Naive thymus-derived CD4-positive, alpha-beta T cell (primary cell): ENCODE measurements at regions not wholly inside any gene's neighbourhood (a gene's known extent, or its start where the extent isn't known, plus 50 kb on each side); places are given as distances from the start of the nearest gene placed in this dataset.

Experiments used
- ATAC-seq: fragments of 150-1000 bp; cut with Tn5 transposase; 2 replicates; pipeline ENCODE4 v1.10.0; 2021; ENCODE audit warnings: mild to moderate bottlenecking, moderate library complexity
- CTCF ChIA-PET: fragments of 350-600 bp; sonication (Branson Sonifier 250); formaldehyde crosslinking; loops from one replicate; lab custom pipeline; 2021; ENCODE audit warnings: antibody characterized with exemption; lab: Charles Lee
- POLR2A ChIA-PET: fragments of 350-600 bp; sonication (Branson Sonifier 250); formaldehyde crosslinking; loops from one replicate; lab custom pipeline; 2021; ENCODE audit warnings: antibody characterized with exemption, inconsistent platforms; lab: Charles Lee
- DNase-seq, 9 donors: peaks; one replicate each; pipeline versions ENCODE4 v3.0.0 to v3.0.0-alpha.2; 2020 to 2022; ENCODE audit warnings: mixed read lengths in 1 of 9
- H3K27ac ChIP-seq: one replicate; pipeline ENCODE4 v1.7.0; 2013; ENCODE audit warnings: mild to moderate bottlenecking, low read depth, low read length, moderate library complexity
- H3K27me3 ChIP-seq, 2 donors: one replicate each; pipeline ENCODE4 v1.7.0; 2013; ENCODE audit warnings: low read length in 2 of 2, mild to moderate bottlenecking in 2 of 2, moderate library complexity in 2 of 2; ENCODE audit not compliant: control insufficient read depth in 2 of 2, insufficient read depth in 2 of 2
- H3K36me3 ChIP-seq, 3 experiments: 1 replicate in 2 of 3; 2 replicates in 1 of 3; pipeline ENCODE4 v1.7.0; 2013; ENCODE audit warnings: low read length in 3 of 3, mild to moderate bottlenecking in 3 of 3, moderate library complexity in 1 of 3; ENCODE audit not compliant: insufficient read depth in 3 of 3, control insufficient read depth in 2 of 3
- H3K4me1 ChIP-seq, 2 donors: one replicate each; pipeline ENCODE4 v1.7.0; 2013; ENCODE audit warnings: low read length in 2 of 2, mild to moderate bottlenecking in 2 of 2, moderate library complexity in 1 of 2; ENCODE audit not compliant: control insufficient read depth in 2 of 2, insufficient read depth in 2 of 2
- H3K4me3 ChIP-seq: 2 replicates; pipeline ENCODE4 v1.7.0; 2013; ENCODE audit warnings: mild to moderate bottlenecking, low read length
- H3K9me3 ChIP-seq, 3 experiments: 1 replicate in 2 of 3; 2 replicates in 1 of 3; pipeline ENCODE4 v1.7.0; 2013; ENCODE audit warnings: low read length in 3 of 3; ENCODE audit not compliant: control insufficient read depth in 2 of 3
- H3K27ac Mint-ChIP-seq, 9 donors: one replicate each; pipeline ENCODE4 v1.8.0; 2020 to 2022; ENCODE audit warnings: mixed read lengths in 9 of 9, mild to moderate bottlenecking in 8 of 9, moderate library complexity in 5 of 9, inconsistent platforms in 2 of 9
- H3K27me3 Mint-ChIP-seq, 5 donors: one replicate each; pipeline ENCODE4 v1.8.0; 2021 to 2022; ENCODE audit warnings: mixed read lengths in 5 of 5, mild to moderate bottlenecking in 1 of 5
- H3K36me3 Mint-ChIP-seq, 5 donors: one replicate each; pipeline ENCODE4 v1.8.0; 2020 to 2022; ENCODE audit warnings: mixed read lengths in 5 of 5, mild to moderate bottlenecking in 3 of 5, inconsistent platforms in 1 of 5
- H3K4me1 Mint-ChIP-seq, 7 donors: one replicate each; pipeline ENCODE4 v1.8.0; 2020 to 2022; ENCODE audit warnings: mixed read lengths in 7 of 7, mild to moderate bottlenecking in 3 of 7, inconsistent platforms in 1 of 7
- H3K4me3 Mint-ChIP-seq, 10 donors: one replicate each; pipeline ENCODE4 v1.8.0; 2020 to 2022; ENCODE audit warnings: mild to moderate bottlenecking in 10 of 10, mixed read lengths in 10 of 10, moderate library complexity in 6 of 10, inconsistent platforms in 2 of 10
- H3K9me3 Mint-ChIP-seq, 11 donors: one replicate each; pipeline ENCODE4 v1.8.0; 2020 to 2022; ENCODE audit warnings: mixed read lengths in 11 of 11, mild to moderate bottlenecking in 4 of 11, inconsistent platforms in 1 of 11, moderate library complexity in 1 of 11
- intact Hi-C, 2 donors: fragments of 100-400 bp; cut with micrococcal nuclease; formaldehyde crosslinking; loops; one replicate each; pipeline ENCODE4 v1.15.1; 2023

GRCh38 chr12:97127061-97127460 lies 220.0 kb downstream of the NEDD1 start:
- no peak overlapping the region for H3K4me3 Mint-ChIP-seq

DNA sequence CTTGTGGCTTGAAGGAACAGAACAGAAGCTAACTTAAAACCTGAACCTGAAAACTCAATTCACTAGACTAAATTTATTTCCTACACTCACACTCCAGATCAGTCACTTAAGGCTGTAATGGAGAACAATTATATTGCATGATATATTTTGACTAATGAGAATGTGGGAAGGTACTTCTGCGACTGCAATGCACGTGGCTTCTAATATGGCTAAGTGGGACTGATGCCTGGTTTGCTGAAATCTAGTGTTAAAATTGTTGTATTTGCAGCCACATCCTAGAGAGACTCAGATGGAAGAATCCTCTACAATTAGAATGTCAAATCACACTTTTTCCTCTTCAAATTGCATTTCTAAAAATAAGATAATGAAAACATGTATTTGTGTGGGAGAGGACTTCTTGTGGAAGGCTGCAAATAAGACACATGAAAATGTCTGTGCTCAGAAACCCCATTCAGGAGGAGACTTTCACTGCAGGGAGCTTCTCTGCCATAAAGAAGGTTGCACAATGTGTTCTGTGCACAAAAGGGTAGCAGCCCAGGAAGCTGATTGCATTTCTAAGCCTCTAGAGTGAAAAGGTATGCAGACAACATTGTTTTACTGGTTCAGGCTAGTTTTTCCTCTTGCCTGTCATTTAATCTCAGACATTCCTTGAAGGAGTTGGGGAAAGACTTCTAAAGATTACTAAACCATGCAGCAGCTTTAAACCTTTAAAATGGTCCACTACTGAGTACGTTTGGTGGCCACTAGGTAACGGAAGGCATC lies 224.3 kb downstream of the NEDD1 start:
- POLR2A ChIA-PET = no interaction called here
- intact Hi-C loops = no loop called here
- DNase-seq (no peak), ATAC-seq (no peak)
- Mint-ChIP-seq H3K4me3 (no peak overlapping the region), H3K4me1 (no peaks in the 10 kb centered on the region), H3K27ac (no peak overlapping the region), H3K27me3 (peaks cover 0 to 23% (median 10%) of the 10 kb centered on the region in 5 donors), H3K9me3 (peaks cover 0 to 15% (median 2%) of the 10 kb centered on the region in 11 donors), H3K36me3 (no peaks in the 10 kb centered on the region)
- no peaks in the 10 kb centered on the region for H3K27me3 ChIP-seq
- H3K27ac ChIP-seq = no peak overlapping the region
- H3K9me3 ChIP-seq = no peaks in the 10 kb centered on the region
- no peaks in the 10 kb centered on the region for H3K4me1 ChIP-seq
- no peak overlapping the region for H3K4me3 ChIP-seq
- H3K36me3 ChIP-seq = no peaks in the 10 kb centered on the region
- CTCF ChIA-PET = no interaction called here

More at GRCh38 chr12:97127061-97127460, 220.0 kb downstream of the NEDD1 start:
- peaks cover 0 to 15% (median 2%) of the 10 kb centered on the region in 11 donors for H3K9me3 Mint-ChIP-seq
- ChIA-PET CTCF (no interaction called here), POLR2A (no interaction called here)
- Histone ChIP-seq H3K4me1 (no peaks in the 10 kb centered on the region), H3K4me3 (no peak overlapping the region), H3K27me3 (no peaks in the 10 kb centered on the region), H3K36me3 (no peaks in the 10 kb centered on the region), H3K9me3 (no peaks in the 10 kb centered on the region), H3K27ac (no peak overlapping the region)
- H3K27me3 Mint-ChIP-seq = peaks cover 0 to 18% (median 6%) of the 10 kb centered on the region in 5 donors
- intact Hi-C loops = no loop called here
- H3K4me1 Mint-ChIP-seq = no peaks in the 10 kb centered on the region
- no peaks in the 10 kb centered on the region for H3K36me3 Mint-ChIP-seq
- H3K27ac Mint-ChIP-seq = no peak overlapping the region
- DNase-seq (no peak), ATAC-seq (no peak)

DNA sequence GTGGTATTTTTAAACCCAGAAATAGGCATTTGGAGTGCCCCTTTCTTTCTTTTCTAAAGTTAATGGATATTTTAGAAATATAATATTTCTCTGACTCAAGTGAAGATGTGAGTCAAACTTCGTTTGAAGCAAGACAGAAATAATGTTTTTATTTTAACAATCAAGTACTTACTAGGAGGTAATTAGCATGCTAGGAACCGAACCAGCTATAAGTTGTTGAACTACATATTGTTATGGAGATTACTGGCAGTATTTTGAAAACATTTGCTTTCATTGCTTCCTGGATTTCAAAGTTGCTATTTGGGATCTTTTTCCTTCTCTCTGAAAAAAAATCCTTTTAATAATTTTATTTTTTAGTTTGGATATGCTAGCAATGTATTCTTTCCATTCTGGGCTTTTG lies 225.2 kb downstream of the NEDD1 start:
- POLR2A ChIA-PET = no interaction called here
- no peak for ATAC-seq
- no peaks in the 10 kb centered on the region for H3K4me1 Mint-ChIP-seq

GRCh38 chr12:97134495-97134894 lies 227.4 kb downstream of the NEDD1 start:
- no peaks in the 10 kb centered on the region for H3K36me3 Mint-ChIP-seq
- H3K4me3 ChIP-seq = no peak overlapping the region
- H3K9me3 ChIP-seq = no peaks in the 10 kb centered on the region
- no peaks in the 10 kb centered on the region for H3K27me3 ChIP-seq
- no peaks in the 10 kb centered on the region for H3K4me1 ChIP-seq
- ATAC-seq (no peak), DNase-seq (no peak)
- peaks cover 0 to 12% (median 2%) of the 10 kb centered on the region in 11 donors for H3K9me3 Mint-ChIP-seq
- H3K4me3 Mint-ChIP-seq = no peak overlapping the region
- H3K27me3 Mint-ChIP-seq = peaks cover 0 to 32% (median 14%) of the 10 kb centered on the region in 5 donors
- POLR2A ChIA-PET = no interaction called here
- H3K36me3 ChIP-seq = no peaks in the 10 kb centered on the region
- intact Hi-C loops = no loop called here
- CTCF ChIA-PET = no interaction called here
- no peak overlapping the region for H3K27ac Mint-ChIP-seq
- no peaks in the 10 kb centered on the region for H3K4me1 Mint-ChIP-seq
- no peak overlapping the region for H3K27ac ChIP-seq

More for the DNA sequence above, 225.2 kb downstream of the NEDD1 start:
- Histone ChIP-seq H3K27ac (no peak overlapping the region), H3K27me3 (no peaks in the 10 kb centered on the region), H3K4me3 (no peak overlapping the region), H3K4me1 (no peaks in the 10 kb centered on the region), H3K9me3 (no peaks in the 10 kb centered on the region), H3K36me3 (no peaks in the 10 kb centered on the region)
- Mint-ChIP-seq H3K27ac (no peak overlapping the region), H3K9me3 (peaks cover 0 to 15% (median 2%) of the 10 kb centered on the region in 11 donors), H3K27me3 (peaks cover 0 to 19% (median 10%) of the 10 kb centered on the region in 5 donors), H3K36me3 (no peaks in the 10 kb centered on the region), H3K4me3 (no peak overlapping the region)
- CTCF ChIA-PET = no interaction called here
- DNase-seq = no peak
- intact Hi-C loops = no loop called here

DNA sequence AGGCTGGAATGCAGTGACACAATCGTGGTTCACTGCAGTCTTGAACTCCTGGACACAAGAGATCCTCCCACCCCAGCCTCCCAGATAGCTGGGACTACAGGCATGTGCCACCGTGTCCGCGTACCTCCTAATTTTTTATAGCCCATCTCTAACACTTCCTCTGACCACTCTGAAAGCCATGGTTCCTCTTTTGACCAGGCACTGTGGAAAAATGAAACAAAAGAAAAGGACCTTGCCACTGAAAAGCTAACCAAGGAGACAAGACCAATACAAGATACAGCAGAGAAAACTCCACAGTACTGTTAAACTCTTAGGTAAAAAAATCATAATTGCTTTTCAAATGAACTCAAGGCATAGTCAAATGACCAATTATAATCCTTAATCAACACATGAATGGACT lies 233.3 kb downstream of the NEDD1 start:
- H3K27ac ChIP-seq = no peak overlapping the region
- no peaks in the 10 kb centered on the region for H3K4me1 Mint-ChIP-seq
- H3K9me3 Mint-ChIP-seq = peaks cover 0 to 5% (median 0%) of the 10 kb centered on the region in 11 donors
- H3K27ac Mint-ChIP-seq = no peak overlapping the region
- no peak overlapping the region for H3K4me3 ChIP-seq
- H3K36me3 ChIP-seq = no peaks in the 10 kb centered on the region
- no peaks in the 10 kb centered on the region for H3K27me3 ChIP-seq
- no peaks in the 10 kb centered on the region for H3K4me1 ChIP-seq
- DNase-seq (no peak), ATAC-seq (no peak)
- intact Hi-C loops = no loop called here
- H3K4me3 Mint-ChIP-seq = no peak overlapping the region
- ChIA-PET CTCF (interaction anchor here (0.6 kb wide), 1 partner anchor 215 kb away, joined by 3 read pairs; no protein-coding TSS in a partner anchor), POLR2A (no interaction called here)
- peaks cover 5 to 50% (median 26%) of the 10 kb centered on the region in 5 donors for H3K27me3 Mint-ChIP-seq
- H3K36me3 Mint-ChIP-seq = no peaks in the 10 kb centered on the region
- H3K9me3 ChIP-seq = no peaks in the 10 kb centered on the region

- Histone ChIP-seq H3K4me1 (no peaks in the 10 kb centered on the region), H3K27me3 (no peaks in the 10 kb centered on the region), H3K4me3 (no peak overlapping the region), H3K9me3 (no peaks in the 10 kb centered on the region), H3K27ac (no peak overlapping the region), H3K36me3 (no peaks in the 10 kb centered on the region)
- H3K27me3 Mint-ChIP-seq = peaks cover 5 to 45% (median 32%) of the 10 kb centered on the region in 5 donors
- no peaks in the 10 kb centered on the region for H3K4me1 Mint-ChIP-seq
- peaks cover 0 to 3% (median 0%) of the 10 kb centered on the region in 11 donors for H3K9me3 Mint-ChIP-seq
- ATAC-seq (no peak), DNase-seq (no peak)
- no peaks in the 10 kb centered on the region for H3K36me3 Mint-ChIP-seq
- intact Hi-C loops = no loop called here
- POLR2A ChIA-PET = no interaction called here
- no peak overlapping the region for H3K4me3 Mint-ChIP-seq
- CTCF ChIA-PET = no interaction called here
- no peak overlapping the region for H3K27ac Mint-ChIP-seq
These were observed 235.8 kb downstream of the NEDD1 start for GRCh38 chr12:97142737-97143410.
